ENCODE measurements at regions not wholly inside any gene's neighbourhood (a gene's known extent, or its start where the extent isn't known, plus 50 kb on each side); places are given as distances from the start of the nearest gene placed in this dataset.

DNA sequence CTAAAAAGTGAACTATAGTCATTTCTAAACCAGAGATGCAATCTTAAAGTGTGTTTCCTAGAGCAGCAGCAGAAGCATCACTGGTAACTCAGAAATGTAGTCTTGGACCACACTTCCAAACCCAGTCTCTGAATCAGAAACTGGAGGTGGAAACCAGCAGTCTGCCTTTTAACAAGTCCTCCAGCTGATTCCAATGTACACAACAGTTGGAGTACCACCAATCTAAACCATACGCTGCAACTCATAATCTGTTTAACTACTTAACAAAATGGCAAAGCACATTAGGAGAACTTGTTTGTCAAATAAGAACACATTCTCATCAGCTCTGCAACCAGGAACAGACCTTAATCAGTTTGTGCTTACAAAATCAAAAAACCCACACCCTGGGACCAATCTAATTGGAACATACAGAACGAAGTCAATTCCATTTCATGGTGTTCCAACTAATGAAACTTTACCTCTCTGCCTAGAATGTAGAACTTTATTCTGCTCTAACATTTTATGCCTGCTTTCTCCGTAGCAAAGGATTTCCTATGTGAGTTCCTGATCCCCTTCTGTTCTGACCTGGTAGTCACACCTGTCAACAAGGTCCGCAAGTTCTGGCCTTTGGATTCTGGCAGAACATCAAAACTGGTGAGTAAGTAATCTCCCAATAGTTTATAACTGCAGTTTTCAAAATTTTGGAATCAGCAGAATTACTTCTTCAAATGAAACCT is 390.4 kb downstream of the HTR1B start:
- TF ChIP-seq PKNOX1 (IDR thresholded peaks at IDR 0.05) (no peak), BHLHE40 (IDR thresholded peaks at IDR 0.05; ENCODE audit: borderline replicate concordance) (no peak)
- CTCF ChIA-PET = no interaction called here
- POLR2A ChIA-PET = no interaction called here
- no peak for DNase-seq (ENCODE audit: extremely low spot score)

DNA sequence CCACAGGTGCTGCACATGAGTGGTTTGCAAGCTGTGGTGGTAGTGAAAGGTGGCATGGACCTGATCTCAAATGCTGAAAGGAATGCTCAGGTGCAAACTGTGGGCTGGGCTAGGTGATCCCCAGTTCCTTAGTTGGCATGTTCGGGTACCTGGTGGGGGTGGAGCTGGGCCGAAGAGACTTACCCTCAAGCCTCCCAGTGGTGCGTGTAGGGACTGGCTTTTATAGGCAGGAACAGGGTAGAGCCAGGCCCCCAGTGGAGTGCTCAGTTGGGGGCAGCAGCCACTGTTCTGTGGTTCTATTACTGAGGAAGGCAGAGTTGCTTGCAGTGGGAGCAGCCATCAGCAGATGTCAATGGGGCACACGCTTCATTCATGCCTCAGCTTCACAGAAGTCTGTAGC is 399.8 kb downstream of the HTR1B start:
- CTCF ChIA-PET = no interaction called here
- no peak for TF ChIP-seq ELF4 (IDR thresholded peaks at IDR 0.05)
- no peak for TF ChIP-seq FOXM1 (IDR thresholded peaks at IDR 0.05; ENCODE audit: borderline replicate concordance)
- no peak for TF ChIP-seq TARDBP (IDR thresholded peaks at IDR 0.05)
- no peak for TF ChIP-seq SUZ12 (IDR thresholded peaks at IDR 0.05)
- no peak for TF ChIP-seq SP1 (IDR thresholded peaks at IDR 0.05)
- TF ChIP-seq PKNOX1 (IDR thresholded peaks at IDR 0.05) = no peak
- TF ChIP-seq L3MBTL2 (conservative IDR thresholded peaks at IDR 0.05) = no peak
- TF ChIP-seq FOXA1 (IDR thresholded peaks at IDR 0.05) = no peak
- TF ChIP-seq HDGF (IDR thresholded peaks at IDR 0.05; ENCODE audit: borderline replicate concordance) = no peak
- no peak for TF ChIP-seq BHLHE40 (IDR thresholded peaks at IDR 0.05; ENCODE audit: borderline replicate concordance)
- no peak for TF ChIP-seq CTBP1 (IDR thresholded peaks at IDR 0.05; ENCODE audit: borderline replicate concordance)
- no peak for TF ChIP-seq LEF1 (IDR thresholded peaks at IDR 0.05; ENCODE audit: borderline replicate concordance)
- TF ChIP-seq ZNF384 (IDR thresholded peaks at IDR 0.05) = no peak
- no peak for TF ChIP-seq FOXK2 (IDR thresholded peaks at IDR 0.05)
- no peak for TF ChIP-seq ARNT (IDR thresholded peaks at IDR 0.05)
- POLR2A ChIA-PET = no interaction called here
- DNase-seq (ENCODE audit: extremely low spot score) = no peak

DNA sequence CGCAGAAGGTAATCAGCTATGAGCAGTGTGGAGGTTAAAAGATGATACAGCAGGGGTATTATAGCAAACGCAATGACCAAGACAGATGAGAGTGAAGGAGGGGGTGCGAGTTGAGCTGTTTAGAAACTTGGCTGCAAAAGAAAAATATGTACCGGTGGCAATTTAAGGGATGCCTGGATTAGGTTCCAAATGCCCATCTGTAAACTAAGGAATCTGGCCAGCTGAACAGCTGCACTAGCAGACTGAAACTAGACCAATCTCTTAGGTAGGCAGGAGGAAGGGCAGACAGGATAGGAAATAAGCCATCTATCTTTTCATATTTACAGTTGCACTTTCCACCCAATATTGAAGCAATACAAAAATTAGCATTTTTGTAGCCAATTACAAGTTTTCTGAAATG is 407.6 kb downstream of the HTR1B start:
- DNase-seq (ENCODE audit: extremely low spot score) = no peak
- CTCF ChIA-PET = no interaction called here
- POLR2A ChIA-PET = no interaction called here
- TF ChIP-seq ELF4 (IDR thresholded peaks at IDR 0.05) = no peak
- TF ChIP-seq SP1 (IDR thresholded peaks at IDR 0.05) = no peak
- TF ChIP-seq FOXM1 (IDR thresholded peaks at IDR 0.05; ENCODE audit: borderline replicate concordance) = no peak

- no peak for DNase-seq (ENCODE audit: extremely low spot score)
- TF ChIP-seq FOXM1 (IDR thresholded peaks at IDR 0.05; ENCODE audit: borderline replicate concordance) (no peak), SUZ12 (IDR thresholded peaks at IDR 0.05) (no peak)
- ChIA-PET POLR2A (no interaction called here), CTCF (no interaction called here)
Measured at GRCh38 chr6:77040568-77041195, 422.6 kb downstream of the HTR1B start.

DNA sequence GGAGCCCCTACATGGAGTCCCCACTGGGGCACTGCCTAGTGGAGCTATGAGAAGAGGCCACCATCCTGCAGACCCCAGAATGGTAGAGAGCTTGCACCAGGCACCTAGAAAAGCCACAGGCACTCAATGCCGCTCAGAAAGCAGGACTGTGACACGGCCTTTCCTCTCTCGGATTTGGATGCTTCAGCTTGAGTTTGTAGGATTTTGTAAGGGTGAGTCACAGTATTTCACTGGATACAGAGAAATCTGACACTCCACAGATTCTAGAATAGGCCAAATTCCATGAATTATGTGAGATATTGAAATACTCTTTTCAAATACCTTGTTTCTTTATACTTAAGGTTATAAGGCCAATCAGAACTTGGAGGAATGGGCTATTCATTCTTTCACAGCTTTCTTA is 424.5 kb downstream of the HTR1B start:
- POLR2A ChIA-PET = no interaction called here
- CTCF ChIA-PET = no interaction called here
- TF ChIP-seq TARDBP (IDR thresholded peaks at IDR 0.05) (no peak), SUZ12 (IDR thresholded peaks at IDR 0.05) (no peak), ARNT (IDR thresholded peaks at IDR 0.05) (no peak), ELF4 (IDR thresholded peaks at IDR 0.05) (no peak), BHLHE40 (IDR thresholded peaks at IDR 0.05; ENCODE audit: borderline replicate concordance) (no peak), L3MBTL2 (conservative IDR thresholded peaks at IDR 0.05) (no peak), FOXM1 (IDR thresholded peaks at IDR 0.05; ENCODE audit: borderline replicate concordance) (no peak), ZNF384 (IDR thresholded peaks at IDR 0.05) (no peak), NFRKB (IDR thresholded peaks at IDR 0.05) (no peak), SP1 (IDR thresholded peaks at IDR 0.05) (no peak), FOXK2 (IDR thresholded peaks at IDR 0.05) (no peak), LEF1 (IDR thresholded peaks at IDR 0.05; ENCODE audit: borderline replicate concordance) (no peak)
- no peak for DNase-seq (ENCODE audit: extremely low spot score)

- no peak for DNase-seq (ENCODE audit: extremely low spot score)
Measured at GRCh38 chr6:77037439-77037838, 425.9 kb downstream of the HTR1B start.

GRCh38 chr6:77036400-77036799 is 426.9 kb downstream of the HTR1B start:
- CTCF ChIA-PET = no interaction called here
- no peak for TF ChIP-seq L3MBTL2 (conservative IDR thresholded peaks at IDR 0.05)
- no peak for TF ChIP-seq SP1 (IDR thresholded peaks at IDR 0.05)
- no peak for TF ChIP-seq FOXA1 (IDR thresholded peaks at IDR 0.05)
- no peak for TF ChIP-seq ARNT (IDR thresholded peaks at IDR 0.05)
- no peak for TF ChIP-seq FOXK2 (IDR thresholded peaks at IDR 0.05)
- no peak for TF ChIP-seq SUZ12 (IDR thresholded peaks at IDR 0.05)
- TF ChIP-seq ELF4 (IDR thresholded peaks at IDR 0.05) = no peak
- TF ChIP-seq TARDBP (IDR thresholded peaks at IDR 0.05) = no peak
- TF ChIP-seq NFRKB (IDR thresholded peaks at IDR 0.05) = no peak
- TF ChIP-seq BHLHE40 (IDR thresholded peaks at IDR 0.05; ENCODE audit: borderline replicate concordance) = no peak
- no peak for DNase-seq (ENCODE audit: extremely low spot score)
- POLR2A ChIA-PET = no interaction called here

More at GRCh38 chr6:77037439-77037838, 425.9 kb downstream of the HTR1B start:
- ChIA-PET POLR2A (no interaction called here), CTCF (no interaction called here)
- TF ChIP-seq BHLHE40 (IDR thresholded peaks at IDR 0.05; ENCODE audit: borderline replicate concordance) = no peak

- TF ChIP-seq FOXK2 (IDR thresholded peaks at IDR 0.05) (no peak), LEF1 (IDR thresholded peaks at IDR 0.05; ENCODE audit: borderline replicate concordance) (no peak), TARDBP (IDR thresholded peaks at IDR 0.05) (no peak), SUZ12 (IDR thresholded peaks at IDR 0.05) (no peak), FOXA1 (IDR thresholded peaks at IDR 0.05) (no peak), NFRKB (IDR thresholded peaks at IDR 0.05) (no peak), SP1 (IDR thresholded peaks at IDR 0.05) (no peak), L3MBTL2 (conservative IDR thresholded peaks at IDR 0.05) (no peak), ELF4 (IDR thresholded peaks at IDR 0.05) (no peak)
- ChIA-PET POLR2A (no interaction called here), CTCF (no interaction called here)
- DNase-seq (ENCODE audit: extremely low spot score) = no peak
Measured at GRCh38 chr6:77034161-77034560, 429.1 kb downstream of the HTR1B start.

Data from HEK293T (cell line).